ENCODE measurements at regions not wholly inside any gene's neighbourhood (a gene's known extent, or its start where the extent isn't known, plus 50 kb on each side); places are given as distances from the start of the nearest gene placed in this dataset.
"Not testable (repeated sequence)": the region's sequence is repeated elsewhere in the genome, so short reads cannot be mapped to it uniquely, and the experiment has no call there.

DNA sequence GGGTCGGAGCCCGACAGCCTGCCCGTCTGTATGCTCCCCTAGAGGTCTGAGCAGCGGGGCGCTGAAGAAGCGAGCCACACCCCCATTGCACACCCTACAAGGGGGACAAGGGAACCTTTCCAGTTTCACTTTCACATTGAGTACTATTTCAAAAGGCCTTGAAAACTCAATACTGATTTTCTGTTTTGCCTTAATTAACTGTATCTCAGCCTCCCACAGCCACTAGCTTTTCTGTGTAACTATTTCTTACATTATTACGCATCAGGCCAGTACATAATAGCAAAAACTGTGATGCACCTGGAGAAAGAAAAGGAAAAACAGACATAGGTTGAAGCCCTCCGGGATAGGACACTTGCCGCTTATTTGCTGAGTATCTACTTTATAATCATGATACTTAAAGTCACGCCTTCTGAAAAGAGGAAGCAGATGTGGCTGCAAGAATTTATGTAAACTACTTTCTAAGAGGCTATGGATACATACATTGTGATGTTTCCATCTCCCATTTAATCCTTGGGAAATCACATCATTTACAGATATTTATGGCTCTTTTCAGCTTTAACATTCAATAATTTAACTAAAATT is 1719.5 kb downstream of the MRPL39 start:
- ATAC-seq, result no peak
- intact Hi-C loops (cut with DNase I), result no loop called here
- no peak for DNase-seq (ENCODE audit: missing footprints)

DNA sequence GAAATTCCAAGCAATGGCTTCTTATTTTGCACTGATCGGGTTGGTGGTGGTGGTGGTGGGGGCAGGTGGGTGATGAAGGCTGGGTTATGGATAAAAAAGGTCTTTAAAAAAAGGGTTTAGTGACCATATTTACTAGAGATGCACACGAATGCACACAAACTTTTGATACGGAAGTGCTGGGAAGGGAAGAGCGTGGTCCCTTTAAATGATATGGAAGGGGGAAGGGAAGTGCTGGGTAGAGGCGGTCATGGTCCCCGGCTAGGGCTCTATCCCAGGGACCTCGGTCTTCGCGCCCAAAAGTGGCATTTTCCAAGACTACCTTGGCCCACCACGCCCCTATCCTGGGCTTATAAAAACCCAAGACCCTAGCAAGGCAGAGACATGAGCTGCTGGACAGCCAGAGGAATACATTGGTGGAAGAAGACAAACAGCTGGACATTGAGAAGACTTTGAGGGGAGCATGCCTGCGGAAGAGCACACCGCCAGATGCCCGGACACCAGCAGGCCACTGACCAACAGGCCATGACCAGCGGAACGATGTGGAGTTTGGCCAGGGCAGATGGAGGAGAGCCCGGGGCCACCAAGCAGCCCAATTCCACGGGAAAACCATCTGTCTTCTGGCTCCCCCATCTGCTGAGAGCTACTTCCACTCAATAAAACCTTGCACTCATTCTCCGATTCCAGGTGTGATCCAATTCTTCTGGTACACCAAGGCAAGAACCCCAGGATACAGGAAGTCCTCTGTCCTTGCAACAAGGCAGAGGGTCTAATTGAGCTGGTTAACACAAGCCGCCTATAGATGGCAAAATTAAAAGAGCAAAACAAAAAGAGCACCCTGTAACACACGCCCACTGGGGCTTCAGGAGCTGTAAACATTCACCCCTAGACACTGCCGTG is 1720.2 kb downstream of the MRPL39 start:
- ATAC-seq (no peak), DNase-seq (ENCODE audit: missing footprints) (no peak)
- intact Hi-C loops (cut with DNase I), result no loop called here

DNA sequence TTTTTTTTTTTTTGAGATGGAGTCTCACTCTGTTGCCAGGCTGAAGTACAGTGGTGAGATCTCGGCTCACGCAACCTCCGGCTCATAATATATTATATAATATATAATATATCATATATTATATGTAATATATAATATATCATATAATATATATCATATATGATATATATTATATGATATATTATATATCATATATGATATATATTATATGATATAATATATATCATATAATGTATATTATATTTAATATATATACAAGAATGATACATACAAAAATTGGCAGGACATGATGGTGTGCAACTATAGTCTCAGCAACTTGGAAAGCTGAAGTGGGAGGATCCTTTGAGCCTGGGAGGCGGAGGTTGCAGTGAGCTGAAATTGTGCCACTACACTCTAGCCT is 1725.5 kb downstream of the MRPL39 start:
- ATAC-seq (no peak), DNase-seq (ENCODE audit: missing footprints) (no peak)
- intact Hi-C loops (cut with DNase I), result no loop called here

DNA sequence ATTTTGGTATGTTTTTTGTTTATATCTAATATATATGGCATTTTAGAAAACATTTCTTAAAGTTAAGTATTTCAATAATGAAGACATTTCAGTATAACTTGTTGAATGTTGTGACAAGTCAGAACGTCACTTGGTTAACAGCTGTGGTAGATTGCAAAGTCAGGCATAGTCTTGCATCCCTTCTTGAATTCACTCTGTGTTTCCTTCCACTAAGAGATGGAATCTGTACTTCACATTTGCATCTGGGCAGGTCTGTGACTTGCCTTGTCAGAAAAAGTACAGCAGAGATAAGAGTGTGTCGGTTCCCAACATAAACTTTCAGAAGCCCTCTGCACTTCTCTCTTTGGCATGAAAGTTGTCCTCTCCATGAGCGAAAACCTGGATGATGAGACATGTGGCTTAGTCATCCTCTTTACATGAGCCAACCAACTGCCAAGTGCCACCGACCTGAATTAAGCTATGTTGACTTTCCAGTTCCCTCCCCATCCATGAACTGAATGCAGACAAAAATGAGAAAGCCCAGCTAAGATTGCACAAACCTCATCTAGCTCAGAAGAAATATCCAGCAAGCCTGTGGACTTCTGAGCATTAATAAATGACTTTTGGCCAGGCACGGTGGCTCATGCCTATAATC is 1730.2 kb downstream of the MRPL39 start:
- intact Hi-C loops (cut with DNase I), result no loop called here
- ATAC-seq, result no peak
- DNase-seq (ENCODE audit: missing footprints), result no peak

DNA sequence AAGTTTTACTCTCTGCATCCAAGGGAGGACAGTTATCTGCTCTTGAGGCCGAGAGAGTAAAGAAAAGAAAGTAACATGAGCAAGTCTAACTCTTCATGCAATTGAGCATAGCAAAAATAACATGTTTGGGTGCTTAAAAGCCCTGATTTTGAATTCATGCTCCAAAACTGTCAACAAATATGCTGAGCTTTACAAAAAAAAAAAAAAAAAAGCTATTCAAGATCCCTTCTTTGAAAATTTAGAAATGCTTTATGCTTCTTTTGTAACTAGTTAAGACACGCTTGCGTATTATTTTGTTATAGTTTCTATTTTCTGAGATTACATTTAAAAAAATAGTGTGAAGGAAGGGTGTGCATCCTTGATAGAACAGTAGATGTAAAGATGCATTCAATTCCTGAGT is 1733.0 kb downstream of the MRPL39 start:
- intact Hi-C loops (cut with DNase I), result no loop called here
- ATAC-seq (no peak), DNase-seq (ENCODE audit: missing footprints) (no peak)

DNA sequence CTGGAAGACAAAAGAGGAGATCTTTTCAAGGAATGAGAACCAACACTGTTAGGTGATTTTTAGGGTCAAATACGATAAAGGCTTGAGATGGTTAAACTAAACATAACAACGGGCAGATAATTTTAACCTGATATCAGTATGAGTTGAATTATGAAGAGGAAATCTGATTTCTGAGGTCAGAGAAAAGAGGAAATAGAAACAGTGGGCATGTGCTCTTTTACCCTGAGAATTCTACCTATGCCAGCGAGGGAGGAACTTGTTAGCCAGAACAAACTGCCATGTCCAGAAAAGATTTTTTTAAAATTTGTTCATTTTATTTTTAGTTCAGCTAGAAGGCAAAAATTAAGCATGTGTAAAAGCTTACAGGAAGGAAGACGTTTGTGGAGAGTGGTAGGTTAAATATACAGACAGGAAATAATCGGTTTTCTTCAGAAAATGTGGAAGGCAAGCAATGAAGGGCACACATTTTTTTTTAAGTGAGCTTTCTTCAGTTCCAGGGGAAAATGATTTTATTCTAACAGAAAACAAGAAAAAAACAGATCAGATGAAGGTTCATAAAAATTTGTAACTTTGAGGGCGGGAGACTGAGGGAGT is 1745.3 kb downstream of the MRPL39 start:
- DNase-seq (ENCODE audit: missing footprints) (no peak), ATAC-seq (no peak)
- intact Hi-C loops (cut with DNase I), result no loop called here

DNA sequence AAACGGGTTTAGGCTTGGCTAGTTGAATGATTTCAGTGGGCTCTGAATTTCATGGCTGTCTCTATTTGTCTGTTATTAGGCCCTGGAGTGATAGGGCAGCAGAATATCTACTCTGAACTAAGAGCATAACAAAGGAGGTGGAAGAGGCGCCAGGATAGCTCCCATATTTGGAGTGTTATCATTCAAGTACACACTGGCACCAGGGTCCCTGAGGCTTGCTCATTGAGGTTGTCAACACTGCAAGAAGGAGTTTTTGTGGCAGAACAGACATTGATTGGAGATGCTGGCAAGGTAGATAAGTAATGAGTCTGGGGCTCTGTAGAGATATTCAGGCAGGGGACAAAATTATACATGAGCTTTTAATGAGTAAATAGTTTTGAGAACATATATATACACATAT is 1748.4 kb downstream of the MRPL39 start:
- DNase-seq (ENCODE audit: missing footprints), result no peak
- no peak for ATAC-seq
- intact Hi-C loops (cut with DNase I), result loop anchor here (10.0 kb wide), 1 partner anchor 1186 kb away; no protein-coding TSS in a partner anchor

DNA sequence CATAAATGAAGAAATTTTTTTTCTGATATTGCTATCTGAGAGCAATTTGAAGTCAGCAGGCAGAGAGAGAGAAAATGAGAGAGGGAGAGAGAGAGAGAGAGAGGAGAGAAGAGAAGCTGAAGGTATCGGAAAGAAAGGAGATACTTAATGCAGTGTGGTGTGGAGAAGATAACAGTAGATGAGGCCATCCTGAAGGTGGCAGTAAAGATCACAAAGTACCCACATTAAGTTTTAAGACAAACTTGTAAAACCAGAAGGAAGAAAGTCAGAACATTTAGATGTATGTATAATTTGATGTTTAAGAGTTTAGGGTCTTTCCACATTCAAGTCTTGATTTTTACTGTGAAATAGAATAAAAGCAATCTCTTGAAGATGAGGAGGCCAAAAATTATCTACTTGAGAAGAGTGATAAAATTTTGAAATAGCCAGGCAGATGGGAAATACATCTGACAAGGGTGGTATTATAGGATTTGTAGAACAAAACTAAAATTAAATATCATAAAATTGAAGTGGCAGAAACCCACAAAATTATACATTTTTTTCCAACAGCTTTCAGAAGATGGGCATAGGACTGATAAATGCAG is 1753.4 kb downstream of the MRPL39 start:
- intact Hi-C loops (cut with DNase I), result loop anchor here (10.0 kb wide), 1 partner anchor 1191 kb away; no protein-coding TSS in a partner anchor
- ATAC-seq (no peak), DNase-seq (ENCODE audit: missing footprints) (no peak)

DNA sequence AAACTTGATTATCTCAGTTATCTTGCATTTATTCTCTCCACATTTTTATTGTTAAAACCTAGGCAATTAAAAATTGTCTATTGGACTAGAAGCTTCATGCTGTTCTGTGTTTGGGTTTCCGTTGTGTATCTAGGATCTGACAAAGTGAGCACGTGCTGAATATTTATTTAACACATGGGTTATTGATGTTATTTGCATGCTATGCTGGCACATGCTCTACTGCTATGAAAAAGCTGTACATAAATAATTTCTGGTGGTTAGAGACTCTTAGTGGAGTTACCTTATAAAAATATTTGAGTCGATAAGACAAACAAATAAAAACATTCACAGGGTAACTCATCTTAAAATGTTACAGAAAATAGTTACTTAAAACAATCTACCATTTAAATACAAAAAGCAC is 1769.7 kb downstream of the MRPL39 start:
- ATAC-seq, result no peak
- intact Hi-C loops (cut with DNase I), result no loop called here
- DNase-seq (ENCODE audit: missing footprints), result no peak

DNA sequence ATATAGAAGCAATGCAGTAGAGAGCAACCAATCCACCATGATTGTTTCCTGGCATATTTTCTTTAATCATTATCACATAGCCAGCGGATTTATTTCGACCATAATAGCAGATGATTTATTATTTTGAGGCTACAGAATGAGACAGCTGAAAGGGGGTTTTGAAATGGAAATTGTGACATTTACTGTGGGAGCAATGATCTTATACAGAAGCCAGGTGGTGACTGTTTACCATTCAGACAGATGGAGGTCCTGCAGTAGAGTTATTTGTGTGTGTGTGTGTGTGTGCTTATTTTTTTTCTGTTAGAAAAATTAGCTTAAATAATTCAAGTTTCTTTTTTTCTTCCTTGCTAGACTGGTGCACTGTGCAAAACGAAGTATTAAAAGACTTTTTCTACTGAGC is 1784.5 kb downstream of the MRPL39 start:
- ATAC-seq (no peak), DNase-seq (ENCODE audit: missing footprints) (no peak)
- intact Hi-C loops (cut with DNase I), result no loop called here

DNA sequence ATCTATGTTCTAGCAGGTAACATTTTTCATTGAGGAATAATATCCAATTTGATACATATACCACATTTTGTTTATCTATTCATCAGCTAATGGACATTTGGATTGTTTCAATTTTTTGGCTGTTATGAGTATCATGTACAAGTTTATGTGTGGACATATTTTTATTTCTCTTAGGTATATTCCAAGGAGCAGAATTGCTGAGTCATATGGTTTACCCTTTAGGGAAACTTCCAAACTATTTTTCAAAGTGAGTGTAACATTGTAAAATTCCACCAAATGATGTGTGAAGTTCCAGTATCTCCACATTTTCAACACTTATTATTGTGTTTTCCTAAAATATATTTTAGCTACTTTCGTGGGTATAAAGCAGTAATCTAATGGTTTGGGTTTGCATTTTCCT is 1789.9 kb downstream of the MRPL39 start:
- intact Hi-C loops (cut with DNase I), result no loop called here
- DNase-seq (ENCODE audit: missing footprints) (no peak), ATAC-seq (no peak)

DNA sequence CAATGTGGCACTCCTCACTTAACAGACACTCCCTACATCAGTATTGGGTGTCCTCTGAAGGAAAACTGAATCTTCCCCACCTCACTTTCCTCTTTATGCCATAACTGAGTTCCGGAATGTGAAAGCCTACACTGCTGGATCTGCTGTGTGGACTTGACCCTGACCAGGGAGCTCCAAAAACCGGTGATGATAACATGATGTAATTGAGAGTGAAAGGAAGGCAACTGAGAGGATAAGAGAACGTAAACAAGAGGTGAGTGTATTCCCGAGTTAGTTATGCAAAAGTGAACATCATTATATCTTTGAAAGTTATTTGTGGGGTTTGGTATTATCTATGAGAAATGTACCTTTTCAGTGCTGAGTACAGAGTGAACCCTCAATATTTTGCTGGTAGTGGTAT is 1794.8 kb downstream of the MRPL39 start:
- DNase-seq (ENCODE audit: missing footprints) (no peak), ATAC-seq (no peak)
- intact Hi-C loops (cut with DNase I), result no loop called here

DNA sequence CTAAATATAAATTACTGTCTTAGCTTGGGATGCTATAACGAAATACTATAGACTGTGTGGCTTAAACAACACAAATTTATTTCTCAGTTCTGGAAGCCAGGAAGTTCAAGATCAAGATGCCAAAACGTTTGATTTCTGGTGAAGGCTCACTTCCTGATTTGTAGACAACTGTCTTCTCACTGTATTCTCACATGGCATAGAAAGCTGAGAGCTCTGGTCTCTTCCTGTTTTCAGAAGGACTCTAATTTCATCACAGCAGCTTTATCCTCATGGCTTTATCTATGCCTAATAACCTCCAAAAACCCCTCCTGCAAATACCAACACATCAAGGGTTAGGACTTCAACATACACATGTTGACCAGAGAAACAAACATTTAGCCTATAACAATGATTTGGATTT is 1795.5 kb downstream of the MRPL39 start:
- intact Hi-C loops (cut with DNase I), result no loop called here
- ATAC-seq (no peak), DNase-seq (ENCODE audit: missing footprints) (no peak)

DNA sequence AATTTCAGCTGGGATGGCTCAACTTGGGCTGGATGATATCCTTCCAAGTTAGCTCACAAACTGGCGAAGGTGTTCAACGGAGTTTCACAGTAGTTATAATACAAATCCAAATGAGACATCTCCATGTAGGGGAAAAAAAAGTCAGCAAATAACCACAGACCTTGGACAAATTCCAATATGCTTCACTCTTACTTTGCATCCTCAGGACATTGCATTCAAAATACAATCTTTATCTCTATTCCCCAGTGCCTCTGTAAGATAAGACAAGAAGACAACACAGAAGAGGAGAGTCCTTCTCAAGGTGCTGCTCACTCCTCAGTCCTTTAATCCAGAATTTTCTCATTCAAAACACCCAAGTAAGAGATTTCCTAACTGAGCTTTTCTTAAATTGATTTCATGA is 1797.7 kb downstream of the MRPL39 start:
- ATAC-seq (no peak), DNase-seq (ENCODE audit: missing footprints) (no peak)
- intact Hi-C loops (cut with DNase I), result no loop called here

DNA sequence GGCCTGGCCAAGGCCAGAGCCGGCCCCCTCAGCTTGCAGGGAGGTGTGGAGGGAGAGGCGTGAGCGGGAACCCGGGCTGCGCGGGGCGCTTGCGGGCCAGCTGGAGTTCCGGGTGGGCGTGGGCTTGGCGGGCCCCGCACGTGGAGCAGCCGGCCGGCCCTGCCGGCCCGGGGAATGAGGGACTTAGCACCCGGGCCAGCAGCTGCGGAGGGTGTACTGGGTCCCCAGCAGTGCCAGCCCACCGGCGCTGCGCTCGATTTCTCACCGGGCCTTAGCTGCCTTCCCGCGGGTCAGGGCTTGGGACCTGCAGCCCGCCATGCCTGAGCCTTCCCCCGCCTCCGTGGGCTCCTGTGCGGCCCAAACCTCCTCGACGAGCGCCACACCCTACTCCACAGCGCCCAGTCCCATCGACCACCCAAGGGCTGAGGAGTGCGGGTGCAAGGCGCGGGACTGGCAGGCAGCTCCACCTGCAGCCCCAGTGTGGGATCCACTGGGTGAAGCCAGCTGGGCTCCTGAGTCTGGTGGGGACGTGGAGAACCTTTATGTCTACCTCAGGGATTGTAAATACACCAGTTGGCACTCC is 1800.2 kb downstream of the MRPL39 start:
- DNase-seq (ENCODE audit: missing footprints); ATAC-seq; intact Hi-C loops (cut with DNase I): not testable (repeated sequence)

DNA sequence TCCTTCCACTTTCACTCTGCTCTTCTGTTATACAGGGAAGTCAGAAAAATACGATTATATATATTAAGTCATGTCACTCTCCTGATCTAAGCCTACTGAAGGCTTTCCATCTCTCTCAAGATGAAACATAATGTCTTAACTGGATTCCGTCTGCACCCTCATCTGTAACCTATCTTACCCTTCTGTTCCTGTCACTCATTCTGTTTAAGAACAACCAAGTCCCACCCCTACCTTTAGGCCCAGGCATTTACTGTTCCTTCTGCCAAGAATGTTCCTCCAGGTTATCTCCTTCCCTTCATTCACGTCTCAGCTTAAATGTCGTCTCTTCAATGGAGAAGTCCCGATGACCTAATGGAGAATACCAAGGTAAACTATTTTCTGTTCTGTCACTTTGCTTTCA is 1802.4 kb downstream of the MRPL39 start:
- no peak for DNase-seq (ENCODE audit: missing footprints)
- intact Hi-C loops (cut with DNase I), result no loop called here
- ATAC-seq, result no peak

DNA sequence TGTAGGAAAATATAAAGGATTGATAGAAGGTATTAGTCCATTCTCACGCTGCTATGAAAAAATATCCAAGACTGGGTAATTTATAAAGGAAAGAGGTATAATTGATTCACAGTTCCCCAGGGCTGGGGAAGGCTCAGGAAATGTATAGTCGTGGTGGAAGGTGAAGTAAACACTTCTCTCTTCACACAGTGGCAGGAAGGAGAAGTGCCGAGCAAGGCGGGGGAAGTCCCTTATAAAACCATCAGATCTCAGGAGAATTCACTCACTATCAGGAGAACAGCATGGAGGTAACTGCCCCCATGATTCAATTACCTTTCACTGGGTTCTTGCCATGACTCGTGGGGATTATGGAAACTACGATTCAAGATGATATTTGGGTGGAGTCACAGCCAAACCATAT is 1806.0 kb downstream of the MRPL39 start:
- intact Hi-C loops (cut with DNase I), result no loop called here
- no peak for DNase-seq (ENCODE audit: missing footprints)
- ATAC-seq, result no peak

DNA sequence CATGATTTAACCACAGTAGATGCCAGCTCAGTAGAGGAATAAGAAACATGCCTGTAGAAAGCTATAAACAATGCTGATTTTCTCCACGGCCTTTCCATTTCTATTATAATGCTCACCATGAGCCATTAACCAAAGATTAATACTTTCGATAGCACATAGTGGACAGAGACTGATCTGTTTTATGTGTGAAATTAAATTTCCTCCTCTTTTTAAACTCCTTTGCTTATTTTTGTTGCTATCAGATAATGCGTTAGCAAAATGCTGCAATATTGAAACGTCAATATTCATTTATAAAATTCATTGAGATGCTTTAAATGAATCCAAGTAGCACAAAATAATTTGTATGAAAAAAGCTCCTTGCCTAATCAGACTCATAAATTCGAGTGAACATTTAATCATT is 1807.9 kb downstream of the MRPL39 start:
- ATAC-seq, result no peak
- intact Hi-C loops (cut with DNase I), result no loop called here
- DNase-seq (ENCODE audit: missing footprints), result no peak

DNA sequence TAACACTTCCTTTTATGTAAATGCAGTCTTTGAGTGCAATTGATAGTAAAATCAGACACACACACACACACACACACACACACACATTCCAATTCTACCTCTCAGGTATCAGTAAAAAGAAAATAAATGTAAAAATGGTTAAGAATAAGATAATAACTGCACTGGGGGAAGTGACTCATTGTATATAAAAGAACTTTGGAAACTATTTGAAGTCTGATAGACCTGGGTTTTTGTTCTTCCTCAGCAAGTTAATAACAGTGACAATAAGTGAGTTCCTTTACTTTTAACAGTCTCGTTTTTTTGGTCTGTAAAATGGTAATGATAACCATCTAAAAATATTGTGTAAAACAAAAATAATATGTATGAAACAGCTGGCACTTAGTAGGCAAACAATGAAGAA is 1815.0 kb downstream of the MRPL39 start:
- intact Hi-C loops (cut with DNase I), result no loop called here
- DNase-seq (ENCODE audit: missing footprints) (no peak), ATAC-seq (no peak)

All from Right ventricle myocardium inferior (tissue), 1 donor.